ENCODE measurements at regions not wholly inside any gene's neighbourhood (a gene's known extent, or its start where the extent isn't known, plus 50 kb on each side); places are given as distances from the start of the nearest gene placed in this dataset.

DNA sequence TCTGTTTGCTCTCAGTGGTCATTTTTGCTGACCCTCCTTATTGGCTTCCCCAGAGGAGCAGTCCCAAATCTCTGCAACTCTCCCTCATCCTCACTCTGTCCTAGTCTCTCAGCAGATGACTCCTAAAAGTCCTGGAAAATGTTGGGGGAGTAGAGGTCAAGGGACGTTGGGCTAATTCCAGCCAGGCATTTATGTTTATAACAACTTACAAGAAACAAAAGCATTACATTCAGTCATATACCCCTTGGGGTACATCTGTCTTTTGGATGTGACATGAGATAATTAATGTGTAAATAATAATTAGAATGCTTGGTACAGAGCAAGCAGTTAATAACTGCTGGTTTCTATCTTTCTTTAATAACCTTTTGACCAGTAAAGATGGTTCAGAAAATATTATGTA is 176.2 kb downstream of the YTHDC2 start:
- TF ChIP-seq, protein P1, sequence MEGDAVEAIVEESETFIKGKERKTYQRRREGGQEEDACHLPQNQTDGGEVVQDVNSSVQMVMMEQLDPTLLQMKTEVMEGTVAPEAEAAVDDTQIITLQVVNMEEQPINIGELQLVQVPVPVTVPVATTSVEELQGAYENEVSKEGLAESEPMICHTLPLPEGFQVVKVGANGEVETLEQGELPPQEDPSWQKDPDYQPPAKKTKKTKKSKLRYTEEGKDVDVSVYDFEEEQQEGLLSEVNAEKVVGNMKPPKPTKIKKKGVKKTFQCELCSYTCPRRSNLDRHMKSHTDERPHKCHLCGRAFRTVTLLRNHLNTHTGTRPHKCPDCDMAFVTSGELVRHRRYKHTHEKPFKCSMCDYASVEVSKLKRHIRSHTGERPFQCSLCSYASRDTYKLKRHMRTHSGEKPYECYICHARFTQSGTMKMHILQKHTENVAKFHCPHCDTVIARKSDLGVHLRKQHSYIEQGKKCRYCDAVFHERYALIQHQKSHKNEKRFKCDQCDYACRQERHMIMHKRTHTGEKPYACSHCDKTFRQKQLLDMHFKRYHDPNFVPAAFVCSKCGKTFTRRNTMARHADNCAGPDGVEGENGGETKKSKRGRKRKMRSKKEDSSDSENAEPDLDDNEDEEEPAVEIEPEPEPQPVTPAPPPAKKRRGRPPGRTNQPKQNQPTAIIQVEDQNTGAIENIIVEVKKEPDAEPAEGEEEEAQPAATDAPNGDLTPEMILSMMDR (IDR thresholded peaks at IDR 0.05; ENCODE audit: insufficient read depth, low read length), result no peak
- H3K4me3 ChIP-seq (ENCODE audit: low read depth, low read length), result no peak overlapping the region
- DNase-seq (ENCODE audit: low read depth), result no peak

DNA sequence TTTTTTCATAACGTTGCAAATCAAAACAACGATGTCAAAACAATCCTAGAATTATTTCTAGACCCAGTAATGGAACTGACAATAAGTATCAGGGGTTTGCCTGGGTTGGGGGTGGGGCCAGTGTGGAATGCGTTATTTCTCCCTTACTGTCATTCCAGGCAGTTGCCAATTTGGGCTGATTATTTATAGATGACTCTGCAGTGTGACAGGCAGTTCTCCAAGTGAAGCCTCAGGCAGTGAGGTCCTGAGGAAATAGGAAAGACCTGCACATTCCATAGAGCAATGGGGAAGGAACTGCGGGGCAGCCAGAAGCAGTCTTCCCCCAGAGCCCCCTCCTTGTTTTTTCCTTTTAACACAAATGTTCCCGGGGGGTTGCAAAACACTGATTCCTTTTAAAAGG is 179.0 kb downstream of the YTHDC2 start:
- no peak for DNase-seq (ENCODE audit: low read depth)
- TF ChIP-seq, protein P1 (IDR thresholded peaks at IDR 0.05; ENCODE audit: insufficient read depth, low read length), result no peak
- H3K4me3 ChIP-seq (ENCODE audit: low read depth, low read length), result no peak overlapping the region

DNA sequence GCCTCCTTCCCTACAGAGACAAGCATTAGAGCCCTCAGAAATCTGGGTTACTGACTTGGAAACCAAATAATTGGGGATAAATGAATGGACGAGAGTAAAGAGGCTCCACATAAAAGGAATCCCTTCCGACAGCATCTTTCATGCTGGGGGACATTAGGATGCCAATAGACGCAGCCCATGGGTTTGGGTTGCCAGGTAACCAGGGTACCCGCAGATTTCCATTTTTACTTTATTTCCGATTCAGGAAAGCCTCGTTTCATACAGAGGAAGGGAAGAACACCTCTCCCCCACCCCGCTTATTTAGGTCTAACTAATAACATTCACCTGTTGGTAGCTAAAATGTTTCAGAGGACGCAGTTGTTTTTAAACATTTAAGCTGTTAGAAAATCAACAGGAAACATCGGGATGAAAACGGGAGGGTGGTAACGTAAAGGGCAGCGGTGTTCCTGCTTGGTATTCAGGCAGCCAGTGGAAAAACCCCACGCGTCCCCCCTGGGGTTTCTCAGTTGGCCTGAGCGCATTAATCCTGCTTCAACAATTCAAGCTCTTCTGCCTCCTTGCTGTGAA is 179.5 kb downstream of the YTHDC2 start:
- no peak for DNase-seq (ENCODE audit: low read depth)
- H3K4me3 ChIP-seq (ENCODE audit: low read depth, low read length), result no peak overlapping the region
- TF ChIP-seq, protein P1 (IDR thresholded peaks at IDR 0.05; ENCODE audit: insufficient read depth, low read length), result no peak

DNA sequence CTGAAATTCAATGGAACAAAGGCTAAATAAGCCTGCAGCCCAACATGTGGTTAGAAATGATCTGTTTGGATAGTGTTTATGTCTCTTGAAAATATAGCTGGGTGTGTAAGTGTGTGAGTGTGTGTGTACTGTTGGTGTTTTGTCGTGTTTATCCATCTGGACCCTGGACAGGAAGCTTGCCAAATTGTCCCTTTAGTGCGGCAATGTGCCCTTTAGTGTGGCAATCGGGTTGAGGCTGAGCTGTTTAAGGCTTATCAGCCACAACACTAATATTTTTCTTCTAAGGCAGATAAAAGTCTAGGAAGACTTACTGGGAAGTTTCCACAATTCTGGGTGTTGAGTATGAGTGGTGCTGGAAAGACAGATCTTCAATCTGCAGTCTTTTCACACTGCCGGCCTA is 180.2 kb downstream of the YTHDC2 start:
- H3K4me3 ChIP-seq (ENCODE audit: low read depth, low read length), result no peak overlapping the region
- no peak for DNase-seq (ENCODE audit: low read depth)
- TF ChIP-seq, protein P1 (IDR thresholded peaks at IDR 0.05; ENCODE audit: insufficient read depth, low read length), result no peak

DNA sequence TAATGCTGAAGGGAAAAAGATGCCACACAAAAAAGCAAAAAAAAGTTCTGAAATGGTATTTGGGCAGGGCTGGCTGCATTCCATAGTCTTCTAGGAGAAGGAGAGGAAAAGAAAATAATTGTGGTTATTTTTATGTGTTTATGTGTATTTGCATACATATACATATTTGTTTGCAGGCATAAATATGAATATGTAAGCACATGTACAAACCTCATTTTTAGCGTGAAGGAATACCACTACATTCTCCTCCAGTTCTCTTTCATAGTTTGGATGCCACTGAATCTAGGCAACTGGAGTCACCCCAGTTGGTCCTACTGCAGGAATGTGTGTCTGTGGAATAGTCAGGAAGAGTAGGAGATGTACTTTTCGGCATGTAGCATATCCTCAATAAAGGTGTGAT is 181.1 kb downstream of the YTHDC2 start:
- H3K4me3 ChIP-seq (ENCODE audit: low read depth, low read length), result no peak overlapping the region
- DNase-seq (ENCODE audit: low read depth), result no peak
- TF ChIP-seq, protein P1 (IDR thresholded peaks at IDR 0.05; ENCODE audit: insufficient read depth, low read length), result no peak

DNA sequence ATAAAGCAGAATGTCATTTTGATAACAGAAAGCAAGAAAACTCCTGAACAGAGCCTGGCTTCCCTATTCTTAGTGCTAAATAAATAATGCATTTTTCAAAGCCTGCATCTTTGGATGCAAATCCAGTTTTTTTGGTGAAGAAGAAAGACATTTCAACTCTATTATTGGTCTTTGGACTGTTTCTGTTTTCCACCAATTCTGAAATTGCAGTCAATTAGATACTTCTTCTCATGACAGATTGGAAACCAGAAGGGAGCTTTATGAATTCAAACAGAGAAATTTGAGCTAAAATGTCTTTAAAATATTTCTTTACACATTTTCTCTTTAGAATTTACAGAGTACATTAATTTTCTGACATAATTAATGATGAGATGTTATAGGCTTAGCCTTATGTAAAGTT is 189.8 kb downstream of the YTHDC2 start:
- no peak overlapping the region for H3K4me3 ChIP-seq (ENCODE audit: low read depth, low read length)
- no peak for DNase-seq (ENCODE audit: low read depth)
- TF ChIP-seq, protein P1 (IDR thresholded peaks at IDR 0.05; ENCODE audit: insufficient read depth, low read length), result no peak

DNA sequence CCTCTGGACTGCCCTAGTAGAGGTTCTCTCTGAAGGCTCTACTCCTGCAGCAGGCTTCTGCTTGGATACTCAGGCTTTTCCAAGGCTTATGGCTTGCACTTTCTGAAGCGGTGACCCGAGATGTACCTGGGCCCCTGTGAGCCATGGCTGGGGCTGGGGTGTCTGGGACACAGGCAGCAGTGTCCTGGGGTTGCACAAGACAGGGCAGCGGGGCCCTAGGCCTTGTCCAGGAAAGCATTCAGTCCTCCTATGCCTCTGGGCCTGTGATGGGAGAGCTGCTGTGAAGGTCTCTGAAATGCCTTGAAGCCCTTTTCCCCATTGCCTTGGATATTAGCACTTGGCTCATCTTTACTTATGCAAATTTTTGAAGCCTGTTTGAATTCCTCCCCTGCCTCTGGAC is 192.2 kb downstream of the YTHDC2 start:
- DNase-seq (ENCODE audit: low read depth), result no peak
- TF ChIP-seq, protein P1 (IDR thresholded peaks at IDR 0.05; ENCODE audit: insufficient read depth, low read length), result no peak
- no peak overlapping the region for H3K4me3 ChIP-seq (ENCODE audit: low read depth, low read length)

Data from fibroblast of the aortic adventitia (primary cell).